GM12872 (cell line): ENCODE measurements at regions not wholly inside any gene's neighbourhood (a gene's known extent, or its start where the extent isn't known, plus 50 kb on each side); places are given as distances from the start of the nearest gene placed in this dataset.

ENCODE experiments used
- CTCF ChIP-seq: IDR thresholded peaks from 3 replicates; pipeline ENCODE4 v1.5.1; 2011; ENCODE audit warnings: low read depth, mild to moderate bottlenecking, low read length, moderate library complexity; ENCODE audit not compliant: insufficient read depth

GRCh38 chr3:102885289-102885688 is 450.5 kb downstream of the ZPLD1 start:
- TF ChIP-seq CTCF: no peak

- TF ChIP-seq CTCF: no peak
Measured at GRCh38 chr3:102887431-102887830, 452.6 kb downstream of the ZPLD1 start.

- TF ChIP-seq CTCF: no peak
Measured at GRCh38 chr3:102896851-102897621, 462.2 kb downstream of the ZPLD1 start.

GRCh38 chr3:102904629-102905028 is 469.8 kb downstream of the ZPLD1 start:
- no peak for TF ChIP-seq CTCF

- no peak for TF ChIP-seq CTCF
Measured at GRCh38 chr3:102905811-102906210, 471.0 kb downstream of the ZPLD1 start.

GRCh38 chr3:102906818-102907217 is 472.0 kb downstream of the ZPLD1 start:
- TF ChIP-seq CTCF: no peak

- TF ChIP-seq CTCF: no peak
Measured at GRCh38 chr3:102909904-102910303, 475.1 kb downstream of the ZPLD1 start.
